PC-9 (cell line): ENCODE measurements at regions not wholly inside any gene's neighbourhood (a gene's known extent, or its start where the extent isn't known, plus 50 kb on each side); places are given as distances from the start of the nearest gene placed in this dataset.

ENCODE experiments used
- BruUV-seq: library from RNA; stranded (reverse); fragments of 400-500 nt; replicated peaks from 2 replicates; lab custom pipeline; 2021; lab: Mats Ljungman, UMichigan
- CTCF ChIA-PET: fragments of 300-600 bp; sonication (Branson Sonifier 250); formaldehyde crosslinking; loops from one replicate; lab custom pipeline; 2022; ENCODE audit warnings: antibody characterized with exemption; lab: Charles Lee
- POLR2A ChIA-PET: fragments of 300-600 bp; sonication (Branson Sonifier 250); formaldehyde crosslinking; loops from one replicate; lab custom pipeline; 2022; ENCODE audit warnings: antibody characterized with exemption; ENCODE audit not compliant: unreplicated experiment; lab: Charles Lee
- DNase-seq, 2 experiments: peaks; one replicate each; pipeline versions ENCODE4 v3.0.0 to v3.0.0-alpha.2; 2015 to 2022; ENCODE audit warnings: mixed read lengths in 1 of 2
- H2AFZ ChIP-seq: fragments of 200-600 bp; sonication (generic); 2 replicates; pipeline ENCODE4 v1.8.1; 2017; ENCODE audit warnings: antibody characterized with exemption
- H3F3A ChIP-seq: fragments of 200-600 bp; sonication (generic); 2 replicates; pipeline ENCODE4 v1.8.1; 2017; ENCODE audit warnings: antibody characterized with exemption, mild to moderate bottlenecking, low read depth; ENCODE audit not compliant: insufficient read depth
- H3K27ac ChIP-seq: fragments of 200-600 bp; sonication (generic); 2 replicates; pipeline ENCODE4 v1.6.1; 2016; ENCODE audit warnings: mixed run types
- H3K27me3 ChIP-seq: fragments of 200-600 bp; sonication (generic); 2 replicates; pipeline ENCODE4 v1.6.1; 2016; ENCODE audit warnings: low read depth, mixed run types; ENCODE audit not compliant: insufficient read depth
- H3K36me3 ChIP-seq: fragments of 200-600 bp; sonication (generic); 2 replicates; pipeline ENCODE4 v1.6.1; 2016; ENCODE audit warnings: low read depth, mixed run types
- H3K4me1 ChIP-seq: fragments of 200-600 bp; sonication (generic); replicated peaks from 2 replicates; pipeline ENCODE4 v1.6.1; 2016; ENCODE audit warnings: mixed run types; ENCODE audit not compliant: insufficient read depth
- H3K4me2 ChIP-seq: fragments of 200-600 bp; sonication (generic); 2 replicates; pipeline ENCODE4 v1.6.1; 2017; ENCODE audit warnings: mixed run types
- H3K4me3 ChIP-seq: fragments of 200-600 bp; sonication (generic); 2 replicates; pipeline ENCODE4 v1.6.1; 2016; ENCODE audit warnings: mixed run types
- H3K79me2 ChIP-seq: fragments of 200-600 bp; sonication (generic); 2 replicates; pipeline ENCODE4 v1.6.1; 2017; ENCODE audit warnings: low read depth, mixed run types
- H3K9me2 ChIP-seq: fragments of 200-600 bp; sonication (generic); 2 replicates; pipeline ENCODE4 v1.8.1; 2017; ENCODE audit warnings: mild to moderate bottlenecking; ENCODE audit not compliant: insufficient read depth
- H3K9me3 ChIP-seq: fragments of 200-600 bp; sonication (generic); 2 replicates; pipeline ENCODE4 v1.8.1; 2016; ENCODE audit warnings: low read depth; ENCODE audit not compliant: insufficient read depth
- H4K20me1 ChIP-seq: fragments of 200-600 bp; sonication (generic); 2 replicates; pipeline ENCODE4 v1.8.1; 2017; ENCODE audit not compliant: insufficient read depth
- EZH2 ChIP-seq: fragments of 200-600 bp; sonication (generic); IDR thresholded peaks from 2 replicates; pipeline ENCODE4 v1.8.0; 2017; ENCODE audit warnings: antibody characterized with exemption, low read depth
- intact Hi-C: fragments of 100-400 bp; cut with micrococcal nuclease; formaldehyde crosslinking; loops from one replicate; pipeline ENCODE4 v1.10.0; 2022; ENCODE audit not compliant: unreplicated experiment
- TF ChIP-seq, protein P1 (sequence below): fragments of 200-600 bp; sonication (generic); conservative IDR thresholded peaks from 2 replicates; pipeline ENCODE4 v1.6.1; 2017; ENCODE audit warnings: mixed run types, antibody characterized with exemption, mild to moderate bottlenecking, moderate library complexity

DNA sequence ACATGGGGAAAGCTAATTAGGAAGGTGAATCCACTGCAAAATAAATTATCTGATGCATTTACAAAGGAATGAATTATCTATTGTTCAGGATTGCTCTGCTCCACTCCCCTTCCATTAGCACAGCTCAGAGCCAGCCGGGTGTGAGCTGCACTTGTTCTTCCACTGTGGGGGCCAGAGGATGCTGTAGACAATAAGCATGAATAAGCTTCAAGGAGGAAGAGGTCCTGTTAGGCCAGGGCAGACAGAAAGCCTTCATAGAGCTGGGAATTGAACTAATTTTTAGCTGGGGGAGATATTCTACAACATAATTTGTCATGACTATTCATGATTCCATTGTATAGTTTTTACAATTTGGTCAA lies 137.6 kb upstream of the MAX start:
- no peaks in the 10 kb centered on the region for H3K36me3 ChIP-seq
- H3F3A ChIP-seq = peaks cover 50% of the 10 kb centered on the region
- H3K4me1 ChIP-seq = peaks cover 93% of the 10 kb centered on the region
- H3K4me2 ChIP-seq = peak overlapping the region; percentile 83
- H4K20me1 ChIP-seq = no peaks in the 10 kb centered on the region
- TF ChIP-seq, protein P1, sequence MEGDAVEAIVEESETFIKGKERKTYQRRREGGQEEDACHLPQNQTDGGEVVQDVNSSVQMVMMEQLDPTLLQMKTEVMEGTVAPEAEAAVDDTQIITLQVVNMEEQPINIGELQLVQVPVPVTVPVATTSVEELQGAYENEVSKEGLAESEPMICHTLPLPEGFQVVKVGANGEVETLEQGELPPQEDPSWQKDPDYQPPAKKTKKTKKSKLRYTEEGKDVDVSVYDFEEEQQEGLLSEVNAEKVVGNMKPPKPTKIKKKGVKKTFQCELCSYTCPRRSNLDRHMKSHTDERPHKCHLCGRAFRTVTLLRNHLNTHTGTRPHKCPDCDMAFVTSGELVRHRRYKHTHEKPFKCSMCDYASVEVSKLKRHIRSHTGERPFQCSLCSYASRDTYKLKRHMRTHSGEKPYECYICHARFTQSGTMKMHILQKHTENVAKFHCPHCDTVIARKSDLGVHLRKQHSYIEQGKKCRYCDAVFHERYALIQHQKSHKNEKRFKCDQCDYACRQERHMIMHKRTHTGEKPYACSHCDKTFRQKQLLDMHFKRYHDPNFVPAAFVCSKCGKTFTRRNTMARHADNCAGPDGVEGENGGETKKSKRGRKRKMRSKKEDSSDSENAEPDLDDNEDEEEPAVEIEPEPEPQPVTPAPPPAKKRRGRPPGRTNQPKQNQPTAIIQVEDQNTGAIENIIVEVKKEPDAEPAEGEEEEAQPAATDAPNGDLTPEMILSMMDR = no peak
- no peak for TF ChIP-seq EZH2
- ChIA-PET POLR2A (interaction anchor here (0.6 to 1.0 kb wide), 3 partner anchors 18 to 1783 kb away, joined by 3 to 6 read pairs (median 4); no protein-coding TSS in a partner anchor), CTCF (interaction anchor here (0.6 to 2.2 kb wide), 5 partner anchors 15 to 176 kb away, joined by 4 to 8 read pairs (median 5); partner anchors contain the start of gene FUT8)
- H3K79me2 ChIP-seq = 0 out of 2 replicates have a peak, but pooled peaks cover 5% of the 10 kb centered on the region
- H3K27me3 ChIP-seq = no peaks in the 10 kb centered on the region
- H3K4me3 ChIP-seq = peak overlapping the region; percentile 44; the same call in 1 of the 2 replicates
- intact Hi-C loops = loop anchor here (2.0 kb wide), 2 partner anchors 51 to 137 kb away; partner anchors contain the start of gene MAX
- H2AFZ ChIP-seq = no peak overlapping the region
- DNase-seq = no peak
- no TSS peak for BruUV-seq
- H3K9me2 ChIP-seq = no peaks in the 10 kb centered on the region
- H3K27ac ChIP-seq = peak overlapping the region; percentile 96
- peaks cover 7% of the 10 kb centered on the region for H3K9me3 ChIP-seq

DNA sequence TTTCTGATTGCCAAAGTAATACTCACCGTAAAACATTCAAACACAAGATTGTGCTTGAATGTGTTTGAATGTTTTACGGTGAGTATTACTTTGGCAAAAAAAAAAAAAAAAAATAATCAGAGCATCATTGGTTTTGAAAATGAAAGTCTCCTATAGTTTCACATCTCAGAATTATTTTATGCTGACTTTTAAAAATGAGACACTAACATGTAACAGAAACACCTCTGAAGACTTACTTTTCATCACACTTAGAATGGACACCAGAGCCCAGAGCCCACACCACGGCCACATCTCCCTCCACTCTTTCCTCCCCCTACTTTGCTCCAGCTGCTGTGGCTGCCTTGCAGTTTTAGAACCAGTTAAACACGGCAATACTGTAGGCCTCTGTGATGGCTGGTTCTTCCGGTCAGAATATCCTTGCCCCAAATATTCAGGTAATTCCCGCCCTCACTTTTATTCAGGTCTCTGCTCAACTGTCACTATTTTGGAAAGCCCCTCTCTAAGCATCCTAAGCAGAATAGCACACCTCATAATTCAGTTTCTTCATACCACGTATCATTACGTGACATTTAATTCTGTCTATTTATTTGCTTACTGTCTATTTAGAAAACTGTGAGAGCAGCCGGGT lies 138.9 kb upstream of the MAX start:
- no peaks in the 10 kb centered on the region for H4K20me1 ChIP-seq
- H3K79me2 ChIP-seq = no peaks in the 10 kb centered on the region
- H3K36me3 ChIP-seq = no peaks in the 10 kb centered on the region
- BruUV-seq = no TSS peak
- H3F3A ChIP-seq = peaks cover 43% of the 10 kb centered on the region
- H3K27me3 ChIP-seq = no peaks in the 10 kb centered on the region
- ChIA-PET POLR2A (no interaction called here), CTCF (interaction anchor here (0.7 kb wide), 1 partner anchor 439 kb away, joined by 5 read pairs; no protein-coding TSS in a partner anchor)
- no peaks in the 10 kb centered on the region for H3K9me3 ChIP-seq
- H3K27ac ChIP-seq = peak overlapping the region; percentile 39
- no peak overlapping the region for H3K4me3 ChIP-seq
- no peaks in the 10 kb centered on the region for H3K9me2 ChIP-seq
- no peak for TF ChIP-seq EZH2
- intact Hi-C loops = no loop called here
- no peak for DNase-seq
- no peak overlapping the region for H3K4me2 ChIP-seq
- no peak overlapping the region for H2AFZ ChIP-seq
- H3K4me1 ChIP-seq = peaks cover 80% of the 10 kb centered on the region

DNA sequence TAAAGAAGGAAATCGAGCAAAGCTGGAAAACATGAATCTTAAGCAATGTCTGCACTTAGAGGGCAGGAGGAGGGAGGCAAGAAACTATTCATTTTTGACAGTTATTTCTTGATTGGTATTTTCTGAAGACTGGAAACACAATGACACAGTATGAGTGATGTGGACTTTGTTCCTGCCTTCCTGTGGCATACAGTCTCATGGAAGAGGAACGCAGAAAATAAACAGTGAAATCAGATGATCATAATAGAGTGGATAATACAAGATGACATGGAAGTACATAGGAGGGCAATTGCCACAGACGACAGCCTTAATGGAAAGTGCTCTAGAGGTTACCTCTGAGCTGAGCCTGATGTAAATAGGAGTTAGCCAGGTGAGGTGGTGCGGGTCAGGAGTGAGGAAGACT lies 140.4 kb upstream of the MAX start:
- Histone ChIP-seq H3K4me3 (no peak overlapping the region), H4K20me1 (no peaks in the 10 kb centered on the region), H3K9me2 (no peaks in the 10 kb centered on the region), H3K27me3 (no peaks in the 10 kb centered on the region), H3F3A (peaks cover 28% of the 10 kb centered on the region), H3K9me3 (no peaks in the 10 kb centered on the region), H3K79me2 (no peaks in the 10 kb centered on the region), H3K4me2 (no peak overlapping the region), H3K36me3 (no peaks in the 10 kb centered on the region), H3K27ac (no peak overlapping the region), H3K4me1 (peaks cover 65% of the 10 kb centered on the region), H2AFZ (no peak overlapping the region)
- BruUV-seq = no TSS peak
- ChIA-PET CTCF (no interaction called here), POLR2A (no interaction called here)
- no peak for DNase-seq
- intact Hi-C loops = no loop called here
- TF ChIP-seq, protein P1 = no peak
- TF ChIP-seq EZH2 = no peak
